ENCODE measurements at regions not wholly inside any gene's neighbourhood (a gene's known extent, or its start where the extent isn't known, plus 50 kb on each side); places are given as distances from the start of the nearest gene placed in this dataset.
A peak's percentile ranks its signal among the peaks of the same experiment; 100 is the strongest.

DNA sequence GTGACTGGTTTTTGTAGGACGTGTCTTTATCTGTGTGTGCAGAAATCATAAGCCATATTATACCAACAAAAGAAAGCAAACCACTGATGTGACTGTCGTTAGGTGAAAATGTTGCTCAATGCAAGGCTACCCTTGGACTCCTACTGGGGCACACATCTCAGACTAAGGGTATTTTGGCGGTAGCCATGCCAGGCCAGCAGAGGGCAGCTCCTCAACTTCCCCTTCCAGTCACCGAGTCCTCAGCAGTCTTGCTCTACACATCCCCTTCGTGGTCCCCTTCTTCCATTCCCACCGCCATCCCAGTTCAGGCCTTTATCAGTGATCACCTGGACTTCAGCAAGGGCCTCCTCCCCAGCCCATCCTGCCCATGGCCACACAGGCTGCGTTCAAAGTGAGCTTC, 113.7 kb upstream of the GGTLC1 start:
- H3K27ac Mint-ChIP-seq (ENCODE audit: unreplicated experiment), result no peak overlapping the region
- no peaks in the 10 kb centered on the region for H3K36me3 Mint-ChIP-seq (ENCODE audit: low read depth, unreplicated experiment)
- DNase-seq (ENCODE audit: low spot score), result peak; percentile 56
- H3K9me3 Mint-ChIP-seq (ENCODE audit: unreplicated experiment), result no peaks in the 10 kb centered on the region
- TF ChIP-seq, protein P1, sequence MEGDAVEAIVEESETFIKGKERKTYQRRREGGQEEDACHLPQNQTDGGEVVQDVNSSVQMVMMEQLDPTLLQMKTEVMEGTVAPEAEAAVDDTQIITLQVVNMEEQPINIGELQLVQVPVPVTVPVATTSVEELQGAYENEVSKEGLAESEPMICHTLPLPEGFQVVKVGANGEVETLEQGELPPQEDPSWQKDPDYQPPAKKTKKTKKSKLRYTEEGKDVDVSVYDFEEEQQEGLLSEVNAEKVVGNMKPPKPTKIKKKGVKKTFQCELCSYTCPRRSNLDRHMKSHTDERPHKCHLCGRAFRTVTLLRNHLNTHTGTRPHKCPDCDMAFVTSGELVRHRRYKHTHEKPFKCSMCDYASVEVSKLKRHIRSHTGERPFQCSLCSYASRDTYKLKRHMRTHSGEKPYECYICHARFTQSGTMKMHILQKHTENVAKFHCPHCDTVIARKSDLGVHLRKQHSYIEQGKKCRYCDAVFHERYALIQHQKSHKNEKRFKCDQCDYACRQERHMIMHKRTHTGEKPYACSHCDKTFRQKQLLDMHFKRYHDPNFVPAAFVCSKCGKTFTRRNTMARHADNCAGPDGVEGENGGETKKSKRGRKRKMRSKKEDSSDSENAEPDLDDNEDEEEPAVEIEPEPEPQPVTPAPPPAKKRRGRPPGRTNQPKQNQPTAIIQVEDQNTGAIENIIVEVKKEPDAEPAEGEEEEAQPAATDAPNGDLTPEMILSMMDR (IDR thresholded peaks at IDR 0.05; ENCODE audit: unreplicated experiment), result peak; percentile 44
- peaks cover 4% of the 10 kb centered on the region for H3K27me3 Mint-ChIP-seq (ENCODE audit: unreplicated experiment)
- H3K4me3 Mint-ChIP-seq (ENCODE audit: unreplicated experiment), result no peak overlapping the region
- no peaks in the 10 kb centered on the region for H3K4me1 Mint-ChIP-seq (ENCODE audit: unreplicated experiment)

DNA sequence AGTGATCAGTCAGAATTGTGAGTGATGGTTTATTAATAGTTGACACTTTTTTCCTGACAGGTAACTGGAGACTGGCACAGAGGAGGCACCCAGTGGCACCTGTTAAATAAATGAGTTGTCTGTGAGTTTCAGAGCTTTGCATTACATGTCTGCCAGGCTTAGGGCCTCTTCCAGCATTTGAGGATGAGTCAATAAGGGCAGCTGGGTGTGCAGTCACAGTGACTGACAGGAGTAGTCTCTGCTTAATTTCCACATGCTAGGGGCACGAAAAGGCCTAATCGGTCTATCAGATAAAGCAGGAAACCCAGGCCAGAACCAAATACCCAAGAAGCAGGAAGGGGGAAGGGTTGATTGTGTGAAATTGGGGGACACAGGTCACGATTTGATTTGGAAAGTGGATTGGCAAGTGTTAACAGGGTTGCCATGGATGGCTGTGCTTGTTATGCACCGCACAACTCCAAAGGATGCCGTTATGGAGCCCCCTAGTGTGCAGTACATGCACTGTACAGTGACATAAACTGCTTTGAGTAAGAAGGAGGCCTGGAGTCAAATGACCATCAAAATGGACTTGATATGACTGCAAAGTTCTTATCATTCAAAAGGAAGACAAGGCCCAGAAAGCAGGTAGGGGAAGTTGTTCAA, 111.9 kb upstream of the GGTLC1 start:
- Mint-ChIP-seq H3K4me1 (ENCODE audit: unreplicated experiment) (no peaks in the 10 kb centered on the region), H3K27ac (ENCODE audit: unreplicated experiment) (peak overlapping the region; percentile 23), H3K36me3 (ENCODE audit: low read depth, unreplicated experiment) (no peaks in the 10 kb centered on the region), H3K4me3 (ENCODE audit: unreplicated experiment) (no peak overlapping the region), H3K9me3 (ENCODE audit: unreplicated experiment) (no peaks in the 10 kb centered on the region), H3K27me3 (ENCODE audit: unreplicated experiment) (peaks cover 4% of the 10 kb centered on the region)
- TF ChIP-seq, protein P1 (IDR thresholded peaks at IDR 0.05; ENCODE audit: unreplicated experiment), result peak; percentile 56
- DNase-seq (ENCODE audit: low spot score), result peak; percentile 63

DNA sequence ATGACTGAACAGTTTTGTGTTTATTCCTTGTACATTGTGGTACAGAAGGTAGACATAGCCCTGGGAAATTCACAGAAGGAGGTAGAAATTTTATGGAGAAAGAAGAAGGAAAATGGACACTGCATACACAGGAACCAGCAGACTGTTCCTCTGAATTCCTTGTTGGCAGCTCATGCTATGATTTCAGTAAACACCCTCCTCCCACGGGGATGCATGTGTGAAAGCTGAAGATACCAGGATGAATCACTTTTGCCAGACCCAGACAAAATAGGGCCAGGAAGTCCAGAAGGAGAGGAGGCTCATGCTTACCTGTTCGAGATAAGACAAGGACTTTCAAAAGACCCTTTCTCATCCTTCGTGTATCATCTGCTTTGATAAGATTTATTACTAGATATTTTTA, 110.3 kb upstream of the GGTLC1 start:
- Mint-ChIP-seq H3K36me3 (ENCODE audit: low read depth, unreplicated experiment) (no peaks in the 10 kb centered on the region), H3K4me3 (ENCODE audit: unreplicated experiment) (no peak overlapping the region), H3K9me3 (ENCODE audit: unreplicated experiment) (no peaks in the 10 kb centered on the region), H3K27ac (ENCODE audit: unreplicated experiment) (no peak overlapping the region), H3K27me3 (ENCODE audit: unreplicated experiment) (peaks cover 2% of the 10 kb centered on the region), H3K4me1 (ENCODE audit: unreplicated experiment) (no peaks in the 10 kb centered on the region)
- TF ChIP-seq, protein P1 (IDR thresholded peaks at IDR 0.05; ENCODE audit: unreplicated experiment), result no peak
- DNase-seq (ENCODE audit: low spot score), result no peak

DNA sequence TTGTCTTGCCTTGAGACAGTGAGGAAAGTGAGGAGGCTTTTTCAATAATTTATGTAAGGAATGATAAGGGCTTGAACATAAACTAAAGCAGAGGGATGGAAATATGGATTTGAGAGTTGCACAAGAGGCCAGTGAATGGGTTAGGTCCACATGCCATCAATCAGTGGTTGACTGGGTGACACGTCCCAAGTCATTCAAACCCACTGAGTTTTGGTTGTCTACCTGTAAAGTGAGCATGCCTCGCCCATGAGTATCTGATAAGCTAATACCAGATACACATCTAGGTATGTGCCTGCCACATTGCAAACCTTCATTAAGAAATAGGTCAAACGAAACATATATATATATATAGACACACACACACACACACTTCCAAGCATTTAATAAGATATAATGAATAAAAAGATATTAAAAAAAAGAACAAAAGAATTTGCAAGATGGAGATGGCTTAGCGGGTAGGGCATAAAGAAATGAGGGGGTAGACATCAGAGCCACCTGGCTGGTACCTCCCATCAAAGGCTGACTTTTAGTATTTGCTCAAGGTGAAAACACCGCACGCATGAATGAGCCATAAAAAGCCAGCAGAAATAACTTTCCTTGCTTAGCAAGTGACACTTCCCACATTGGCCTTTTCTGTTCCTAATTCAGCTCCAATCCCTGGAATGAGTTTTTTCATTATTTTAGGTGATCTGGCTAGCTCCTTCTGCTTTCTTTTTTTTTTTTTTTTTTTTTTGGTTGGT, 109.1 kb upstream of the GGTLC1 start:
- Mint-ChIP-seq H3K4me1 (ENCODE audit: unreplicated experiment) (no peaks in the 10 kb centered on the region), H3K27me3 (ENCODE audit: unreplicated experiment) (peaks cover 7% of the 10 kb centered on the region), H3K27ac (ENCODE audit: unreplicated experiment) (no peak overlapping the region), H3K4me3 (ENCODE audit: unreplicated experiment) (no peak overlapping the region), H3K36me3 (ENCODE audit: low read depth, unreplicated experiment) (no peaks in the 10 kb centered on the region), H3K9me3 (ENCODE audit: unreplicated experiment) (no peaks in the 10 kb centered on the region)
- TF ChIP-seq, protein P1 (IDR thresholded peaks at IDR 0.05; ENCODE audit: unreplicated experiment), result no peak
- DNase-seq (ENCODE audit: low spot score), result no peak

DNA sequence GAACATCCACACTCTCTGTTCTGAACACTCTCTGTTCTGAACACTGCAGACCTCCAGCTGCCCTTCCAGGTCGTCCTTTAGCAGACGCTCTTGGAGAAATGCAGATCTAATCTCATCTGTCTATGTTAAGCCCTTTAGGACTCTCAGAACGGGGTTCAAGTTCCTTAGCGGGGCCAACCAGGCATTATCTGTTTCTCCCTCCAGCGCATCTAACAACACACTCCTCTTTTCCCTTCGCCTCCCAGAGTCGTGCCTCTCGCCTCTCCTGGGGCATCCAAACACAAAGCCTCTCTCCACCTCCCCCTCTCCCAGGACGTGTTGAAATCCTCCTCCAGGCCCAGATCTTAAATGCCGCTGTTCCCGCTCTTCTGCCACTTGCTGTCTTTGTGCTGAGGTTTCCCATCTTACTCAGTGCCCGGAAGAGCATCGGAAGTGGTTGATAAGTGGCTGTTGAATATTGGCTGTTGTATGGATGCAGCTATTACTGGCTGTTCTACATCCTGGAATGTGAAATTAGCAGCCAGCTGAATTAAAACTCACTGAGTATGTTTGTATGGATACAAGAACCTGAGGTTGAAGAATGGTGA, 108.4 kb upstream of the GGTLC1 start:
- H3K4me1 Mint-ChIP-seq (ENCODE audit: unreplicated experiment), result no peaks in the 10 kb centered on the region
- no peaks in the 10 kb centered on the region for H3K9me3 Mint-ChIP-seq (ENCODE audit: unreplicated experiment)
- H3K36me3 Mint-ChIP-seq (ENCODE audit: low read depth, unreplicated experiment), result no peaks in the 10 kb centered on the region
- peaks cover 8% of the 10 kb centered on the region for H3K27me3 Mint-ChIP-seq (ENCODE audit: unreplicated experiment)
- DNase-seq (ENCODE audit: low spot score), result no peak
- no peak overlapping the region for H3K27ac Mint-ChIP-seq (ENCODE audit: unreplicated experiment)
- TF ChIP-seq, protein P1 (IDR thresholded peaks at IDR 0.05; ENCODE audit: unreplicated experiment), result no peak
- no peak overlapping the region for H3K4me3 Mint-ChIP-seq (ENCODE audit: unreplicated experiment)
